ENCODE measurements at regions not wholly inside any gene's neighbourhood (a gene's known extent, or its start where the extent isn't known, plus 50 kb on each side); places are given as distances from the start of the nearest gene placed in this dataset.

- no peak for TF ChIP-seq CTCF (IDR thresholded peaks at IDR 0.05; ENCODE audit: control extremely low read depth in 1 of 3, insufficient read depth in 1 of 3, low read depth in 1 of 3, low read length in 3 of 3)
- no peak for TF ChIP-seq CHD1 (IDR thresholded peaks at IDR 0.05; ENCODE audit: low read depth, low read length)
- no peak for TF ChIP-seq SIN3A (conservative IDR thresholded peaks at IDR 0.05 in 1 of 2, IDR thresholded peaks at IDR 0.05 in 1 of 2; ENCODE audit: low read depth in 1 of 2, low read length in 2 of 2)
- TF ChIP-seq RFX5 (IDR thresholded peaks at IDR 0.05; ENCODE audit: borderline replicate concordance, low read depth, low read length): no peak
Observed at GRCh38 chr14:31963587-31963986, 113.5 kb upstream of the ARHGAP5 start.

All from H1 (cell line).